HUES6 (cell line): ENCODE measurements at regions not wholly inside any gene's neighbourhood (a gene's known extent, or its start where the extent isn't known, plus 50 kb on each side); places are given as distances from the start of the nearest gene placed in this dataset.
"Not testable (repeated sequence)": the region's sequence is repeated elsewhere in the genome, so short reads cannot be mapped to it uniquely, and the experiment has no call there.

Experiments
- H3K27ac ChIP-seq: 2 replicates; pipeline ENCODE4 v1.7.0; 2013; ENCODE audit warnings: low read depth, mild to moderate bottlenecking, low read length, inconsistent platforms
- H3K27me3 ChIP-seq: 2 replicates; pipeline ENCODE4 v1.6.1; 2013; ENCODE audit warnings: low read length; ENCODE audit not compliant: control insufficient read depth, insufficient read depth
- H3K36me3 ChIP-seq: 2 replicates; pipeline ENCODE4 v1.6.1; 2013; ENCODE audit warnings: low read length; ENCODE audit not compliant: control insufficient read depth, insufficient read depth
- H3K4me1 ChIP-seq: 2 replicates; pipeline ENCODE4 v1.6.1; 2013; ENCODE audit warnings: low read length; ENCODE audit not compliant: control insufficient read depth, insufficient read depth
- H3K4me3 ChIP-seq: 2 replicates; pipeline ENCODE4 v1.5.1; 2013; ENCODE audit warnings: low read depth, low read length
- H3K9ac ChIP-seq: one replicate; pipeline ENCODE4 v1.6.1; 2013; ENCODE audit warnings: mild to moderate bottlenecking, low read length
- H3K9me3 ChIP-seq: 2 replicates; pipeline ENCODE4 v1.6.1; 2013; ENCODE audit warnings: low read depth, low read length; ENCODE audit not compliant: control insufficient read depth, insufficient read depth

- Histone ChIP-seq H3K36me3 (no peaks in the 10 kb centered on the region), H3K27ac (no peak overlapping the region), H3K4me1 (peaks cover 44% of the 10 kb centered on the region), H3K27me3 (no peaks in the 10 kb centered on the region), H3K9ac (no peak overlapping the region), H3K9me3 (no peaks in the 10 kb centered on the region), H3K4me3 (no peak overlapping the region)
Observed at GRCh38 chr1:47687631-47688460, 250.0 kb downstream of the FOXD2 start.

GRCh38 chr1:47688461-47689296, 250.8 kb downstream of the FOXD2 start:
- no peaks in the 10 kb centered on the region for H3K36me3 ChIP-seq
- no peak overlapping the region for H3K9ac ChIP-seq
- H3K27me3 ChIP-seq: no peaks in the 10 kb centered on the region
- H3K4me3 ChIP-seq: no peak overlapping the region
- H3K4me1 ChIP-seq: peaks cover 44% of the 10 kb centered on the region
- no peaks in the 10 kb centered on the region for H3K9me3 ChIP-seq
- H3K27ac ChIP-seq: no peak overlapping the region

- no peaks in the 10 kb centered on the region for H3K36me3 ChIP-seq
- H3K4me1 ChIP-seq: peaks cover 43% of the 10 kb centered on the region
- H3K9ac ChIP-seq: no peak overlapping the region
- H3K4me3 ChIP-seq: no peak overlapping the region
- no peak overlapping the region for H3K27ac ChIP-seq
- H3K27me3 ChIP-seq: no peaks in the 10 kb centered on the region
- H3K9me3 ChIP-seq: no peaks in the 10 kb centered on the region
Observed at GRCh38 chr1:47689894-47690293, 252.1 kb downstream of the FOXD2 start.

- Histone ChIP-seq H3K4me1 (peaks cover 37% of the 10 kb centered on the region), H3K4me3 (no peak overlapping the region), H3K27me3 (no peaks in the 10 kb centered on the region), H3K27ac (no peak overlapping the region), H3K36me3 (no peaks in the 10 kb centered on the region), H3K9ac (no peak overlapping the region), H3K9me3 (no peaks in the 10 kb centered on the region)
Observed at GRCh38 chr1:47690341-47691250, 252.8 kb downstream of the FOXD2 start.

- peaks cover 33% of the 10 kb centered on the region for H3K4me1 ChIP-seq
- H3K27me3 ChIP-seq, H3K27ac ChIP-seq, H3K36me3 ChIP-seq, H3K4me3 ChIP-seq, H3K9me3 ChIP-seq, H3K9ac ChIP-seq: not testable (repeated sequence)
Observed at GRCh38 chr1:47691293-47691692, 253.4 kb downstream of the FOXD2 start.

GRCh38 chr1:47692196-47692595, 254.4 kb downstream of the FOXD2 start:
- H3K36me3 ChIP-seq: no peaks in the 10 kb centered on the region
- H3K4me3 ChIP-seq: no peak overlapping the region
- no peaks in the 10 kb centered on the region for H3K27me3 ChIP-seq
- H3K4me1 ChIP-seq: peaks cover 28% of the 10 kb centered on the region
- H3K9me3 ChIP-seq: no peaks in the 10 kb centered on the region
- H3K27ac ChIP-seq: no peak overlapping the region
- no peak overlapping the region for H3K9ac ChIP-seq

- Histone ChIP-seq H3K27me3 (no peaks in the 10 kb centered on the region), H3K36me3 (no peaks in the 10 kb centered on the region), H3K27ac (no peak overlapping the region), H3K4me1 (peaks cover 19% of the 10 kb centered on the region), H3K9ac (no peak overlapping the region), H3K4me3 (no peak overlapping the region), H3K9me3 (no peaks in the 10 kb centered on the region)
Observed at GRCh38 chr1:47693115-47693514, 255.3 kb downstream of the FOXD2 start.

GRCh38 chr1:47694011-47694890, 256.4 kb downstream of the FOXD2 start:
- no peaks in the 10 kb centered on the region for H3K9me3 ChIP-seq
- H3K9ac ChIP-seq: no peak overlapping the region
- no peak overlapping the region for H3K27ac ChIP-seq
- H3K27me3 ChIP-seq: no peaks in the 10 kb centered on the region
- H3K4me1 ChIP-seq: peaks cover 9% of the 10 kb centered on the region; the same call in 1 of the 2 replicates
- no peak overlapping the region for H3K4me3 ChIP-seq
- no peaks in the 10 kb centered on the region for H3K36me3 ChIP-seq

GRCh38 chr1:47696404-47696736, 258.5 kb downstream of the FOXD2 start:
- Histone ChIP-seq H3K27ac (no peak overlapping the region), H3K9me3 (no peaks in the 10 kb centered on the region), H3K4me3 (no peak overlapping the region), H3K27me3 (peaks cover 4% of the 10 kb centered on the region; the same call in 1 of the 2 replicates), H3K4me1 (peaks cover 4% of the 10 kb centered on the region; the same call in 1 of the 2 replicates), H3K36me3 (no peaks in the 10 kb centered on the region), H3K9ac (no peak overlapping the region)
